Liver (tissue), 8 donors: ENCODE measurements at regions not wholly inside any gene's neighbourhood (a gene's known extent, or its start where the extent isn't known, plus 50 kb on each side); places are given as distances from the start of the nearest gene placed in this dataset.

Experiments used
- DNase-seq: peaks from one replicate; pipeline ENCODE4 v3.0.0-alpha.2; 2017; ENCODE audit warnings: low spot score
- H3K27ac ChIP-seq, 2 donors: one replicate each; pipeline ENCODE4 v1.7.0; 2013; ENCODE audit warnings: inconsistent platforms in 2 of 2, low read length in 2 of 2, control low read depth in 1 of 2, low read depth in 1 of 2, mild to moderate bottlenecking in 1 of 2
- H3K27me3 ChIP-seq, 4 donors: one replicate each; pipeline versions ENCODE4 v1.6.1 to v1.7.0; 2013; ENCODE audit warnings: low read length in 3 of 4, inconsistent platforms in 1 of 4, mild to moderate bottlenecking in 1 of 4, moderate library complexity in 1 of 4; ENCODE audit not compliant: control insufficient read depth in 4 of 4, insufficient read depth in 4 of 4
- H3K36me3 ChIP-seq, 4 donors: one replicate each; pipeline versions ENCODE4 v1.6.1 to v1.7.0; 2013; ENCODE audit warnings: low read length in 3 of 4, mild to moderate bottlenecking in 3 of 4, low read depth in 1 of 4, moderate library complexity in 1 of 4; ENCODE audit not compliant: control insufficient read depth in 4 of 4, insufficient read depth in 3 of 4
- H3K4me1 ChIP-seq, 4 donors: one replicate each; pipeline versions ENCODE4 v1.6.1 to v1.7.0; 2013; ENCODE audit warnings: low read length in 3 of 4, mild to moderate bottlenecking in 3 of 4, moderate library complexity in 1 of 4; ENCODE audit not compliant: control insufficient read depth in 4 of 4, insufficient read depth in 4 of 4
- H3K4me3 ChIP-seq, 3 donors: one replicate each; pipeline versions ENCODE4 v1.6.1 to v1.7.0; 2013; ENCODE audit warnings: low read length in 3 of 3, control low read depth in 1 of 3, low read depth in 1 of 3, mild to moderate bottlenecking in 1 of 3
- H3K9ac ChIP-seq, 2 donors: one replicate each; pipeline ENCODE4 v1.7.0; 2013; ENCODE audit warnings: low read length in 2 of 2, mild to moderate bottlenecking in 2 of 2, moderate library complexity in 2 of 2, control low read depth in 1 of 2, low read depth in 1 of 2
- H3K9me3 ChIP-seq, 4 donors: one replicate each; pipeline versions ENCODE4 v1.6.1 to v1.7.0; 2013; ENCODE audit warnings: low read length in 3 of 4; ENCODE audit not compliant: control insufficient read depth in 4 of 4
- ATF3 ChIP-seq: IDR thresholded peaks from 2 replicates; pipeline ENCODE4 v1.6.1; 2016; ENCODE audit warnings: antibody characterized with exemption
- CTCF ChIP-seq: fragments of 150-350 bp; IDR thresholded peaks from 2 replicates; pipeline ENCODE4 v1.5.1; 2017; ENCODE audit warnings: improper control_type of control experiment, low read depth, low read length; ENCODE audit not compliant: missing input control
- EGR1 ChIP-seq, 2 donors: IDR thresholded peaks; 2 replicates each; pipeline ENCODE4 v1.6.1; 2016 to 2018; ENCODE audit warnings: antibody characterized with exemption in 2 of 2, low read depth in 2 of 2
- FOXA1 ChIP-seq: IDR thresholded peaks from 2 replicates; pipeline ENCODE4 v1.6.1; 2016; ENCODE audit warnings: antibody characterized with exemption
- FOXA2 ChIP-seq: IDR thresholded peaks from 2 replicates; pipeline ENCODE4 v1.6.1; 2016; ENCODE audit warnings: antibody characterized with exemption
- GABPA ChIP-seq, 2 donors: IDR thresholded peaks in 1 of 2; conservative IDR thresholded peaks in 1 of 2; 2 replicates each; pipeline ENCODE4 v1.6.1; 2016; ENCODE audit warnings: antibody characterized with exemption in 2 of 2, mild to moderate bottlenecking in 1 of 2, moderate library complexity in 1 of 2
- HNF4A ChIP-seq, 2 donors: conservative IDR thresholded peaks; 2 replicates each; pipeline ENCODE4 v1.6.1; 2016; ENCODE audit warnings: antibody characterized with exemption in 2 of 2, mild to moderate bottlenecking in 2 of 2
- HNF4G ChIP-seq: IDR thresholded peaks from 2 replicates; pipeline ENCODE4 v1.6.1; 2016; ENCODE audit warnings: antibody characterized with exemption
- JUND ChIP-seq, 2 donors: IDR thresholded peaks; 2 replicates each; pipeline ENCODE4 v1.6.1; 2016; ENCODE audit warnings: antibody characterized with exemption in 2 of 2
- NR2F2 ChIP-seq: IDR thresholded peaks from 2 replicates; pipeline ENCODE4 v1.6.1; 2016; ENCODE audit warnings: antibody characterized with exemption
- RAD21 ChIP-seq, 2 donors: IDR thresholded peaks; 2 replicates each; pipeline ENCODE4 v1.6.1; 2016; ENCODE audit warnings: antibody characterized with exemption in 2 of 2, mild to moderate bottlenecking in 2 of 2
- REST ChIP-seq: IDR thresholded peaks from 2 replicates; pipeline ENCODE4 v1.6.1; 2016; ENCODE audit warnings: antibody characterized with exemption, mild to moderate bottlenecking
- RXRA ChIP-seq, 2 donors: IDR thresholded peaks; 2 replicates each; pipeline ENCODE4 v1.6.1; 2017 to 2018; ENCODE audit warnings: antibody characterized with exemption in 2 of 2, mild to moderate bottlenecking in 1 of 2
- SP1 ChIP-seq: IDR thresholded peaks from 2 replicates; pipeline ENCODE4 v1.6.1; 2018; ENCODE audit warnings: antibody characterized with exemption, mild to moderate bottlenecking
- TAF1 ChIP-seq: conservative IDR thresholded peaks from 2 replicates; pipeline ENCODE4 v1.6.1; 2016; ENCODE audit warnings: antibody characterized with exemption, mild to moderate bottlenecking
- YY1 ChIP-seq: IDR thresholded peaks from 2 replicates; pipeline ENCODE4 v1.6.1; 2016; ENCODE audit warnings: antibody characterized with exemption, mild to moderate bottlenecking
- ZBTB33 ChIP-seq: IDR thresholded peaks from 2 replicates; pipeline ENCODE4 v1.6.1; 2016; ENCODE audit warnings: antibody characterized with exemption
- WGBS: extraction: QIAGEN DNeasy Blood & Tissue Kit; methylation state at CpG from one replicate; pipeline ENCODE4 v1.1.7; 2013; 5-methylcytosine and 5-hydroxymethylcytosine counted together
- TF ChIP-seq, protein P1 (sequence below): IDR thresholded peaks from 2 replicates; pipeline ENCODE4 v1.6.1; 2016; ENCODE audit warnings: antibody characterized with exemption
- donor health status: healthy.
- donor health status: healthy.
- donor health status: healthy.
- donor health status: healthy.
- donor health status: healthy.

DNA sequence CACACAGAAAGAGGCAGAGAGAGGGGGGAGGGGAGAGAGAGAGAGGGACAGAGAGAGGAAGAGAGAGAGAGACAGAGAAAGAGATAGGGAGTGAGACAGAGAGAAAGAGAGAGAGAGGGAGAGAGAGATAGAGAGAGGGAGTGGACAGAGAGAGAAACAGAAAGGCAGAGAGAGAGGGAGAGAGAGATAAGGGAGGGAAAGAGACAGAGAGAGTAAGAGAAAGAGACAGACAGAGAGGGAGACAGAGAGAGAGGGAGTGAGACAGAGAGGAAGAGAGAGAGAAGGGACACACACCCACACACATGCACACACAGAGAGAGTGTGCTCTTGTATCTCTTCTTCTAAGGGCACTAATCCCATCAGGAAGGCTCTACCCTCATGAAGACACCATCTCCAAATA, 103.2 kb upstream of the ESRRB start:
- Histone ChIP-seq H3K36me3 (no peaks in the 10 kb centered on the region), H3K9me3 (peaks cover 0 to 2% (median 0%) of the 10 kb centered on the region in 4 donors), H3K4me3 (no peak overlapping the region), H3K27ac (no peak overlapping the region), H3K4me1 (no peaks in the 10 kb centered on the region), H3K9ac (no peak overlapping the region), H3K27me3 (peaks cover 0 to 4% (median 0%) of the 10 kb centered on the region in 4 donors)
- no peak for DNase-seq
- TF ChIP-seq HNF4G (no peak), RAD21 (IDR thresholded peaks at IDR 0.05) (no peak), HNF4A (conservative IDR thresholded peaks at IDR 0.05) (no peak), FOXA1 (no peak), JUND (IDR thresholded peaks at IDR 0.05) (no peak), TAF1 (no peak), RXRA (IDR thresholded peaks at IDR 0.05) (no peak), YY1 (no peak), ATF3 (no peak), FOXA2 (no peak), NR2F2 (no peak), REST (no peak), ZBTB33 (no peak), EGR1 (IDR thresholded peaks at IDR 0.05; ENCODE audit: low read depth in 2 of 2) (no peak), GABPA (IDR thresholded peaks at IDR 0.05 in 1 of 2, conservative IDR thresholded peaks at IDR 0.05 in 1 of 2) (no peak), CTCF (no peak)
- TF ChIP-seq, protein P1, sequence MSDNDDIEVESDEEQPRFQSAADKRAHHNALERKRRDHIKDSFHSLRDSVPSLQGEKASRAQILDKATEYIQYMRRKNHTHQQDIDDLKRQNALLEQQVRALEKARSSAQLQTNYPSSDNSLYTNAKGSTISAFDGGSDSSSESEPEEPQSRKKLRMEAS = no peak

DNA sequence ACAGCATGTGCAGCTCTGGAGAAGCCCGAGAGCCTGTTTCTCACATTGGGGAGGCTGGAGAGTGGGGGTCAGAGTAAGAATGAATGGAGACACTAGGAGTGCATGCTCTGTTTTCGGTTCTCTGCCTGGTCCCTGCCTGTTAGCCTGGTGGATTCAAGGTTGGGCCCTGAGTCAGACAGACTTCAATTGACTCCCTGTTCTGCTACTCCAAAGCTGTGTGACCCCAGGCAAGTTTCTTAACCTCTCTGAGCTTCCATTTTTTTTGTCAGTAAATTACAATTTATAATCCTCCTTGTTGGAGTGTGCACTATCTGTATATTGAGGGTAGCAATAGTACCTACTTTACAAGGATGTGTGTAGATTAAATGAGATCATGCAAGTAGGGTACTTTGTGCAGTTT, 102.6 kb upstream of the ESRRB start:
- Histone ChIP-seq H3K4me1 (no peaks in the 10 kb centered on the region), H3K9ac (no peak overlapping the region), H3K27me3 (peaks cover 0 to 4% (median 0%) of the 10 kb centered on the region in 4 donors), H3K36me3 (no peaks in the 10 kb centered on the region), H3K27ac (no peak overlapping the region), H3K9me3 (peaks cover 0 to 2% (median 0%) of the 10 kb centered on the region in 4 donors), H3K4me3 (no peak overlapping the region)
- WGBS = 86% methylated on average over 2 of the region's 2 CpGs
- no peak for DNase-seq
- TF ChIP-seq HNF4A (conservative IDR thresholded peaks at IDR 0.05) = no peak
- TF ChIP-seq, protein P1 = no peak
- no peak for TF ChIP-seq JUND (IDR thresholded peaks at IDR 0.05)
- TF ChIP-seq RAD21 (IDR thresholded peaks at IDR 0.05) = no peak
- no peak for TF ChIP-seq SP1
- TF ChIP-seq NR2F2 = no peak
- TF ChIP-seq REST = no peak
- no peak for TF ChIP-seq FOXA1
- TF ChIP-seq TAF1 = no peak
- TF ChIP-seq HNF4G = no peak
- no peak for TF ChIP-seq EGR1 (IDR thresholded peaks at IDR 0.05; ENCODE audit: low read depth in 2 of 2)
- no peak for TF ChIP-seq FOXA2
- TF ChIP-seq RXRA (IDR thresholded peaks at IDR 0.05) = no peak
- TF ChIP-seq GABPA (IDR thresholded peaks at IDR 0.05 in 1 of 2, conservative IDR thresholded peaks at IDR 0.05 in 1 of 2) = no peak
